HEK293 (cell line): ENCODE measurements at regions not wholly inside any gene's neighbourhood (a gene's known extent, or its start where the extent isn't known, plus 50 kb on each side); places are given as distances from the start of the nearest gene placed in this dataset.

ENCODE experiments used
- CTCF ChIA-PET: fragments of 350-600 bp; formaldehyde crosslinking; extraction: SDS; loops from one replicate; lab custom pipeline; 2021; ENCODE audit warnings: antibody characterized with exemption; lab: Yijun Ruan, JAX
- POLR2A ChIA-PET: fragments of 300-600 bp; formaldehyde crosslinking; extraction: SDS; loops from one replicate; lab custom pipeline; 2020; ENCODE audit warnings: antibody characterized with exemption, inconsistent platforms; lab: Yijun Ruan, JAX
- H3K27ac ChIP-seq: fragments of 200-500 bp; sonication (Bioruptor generic); 2 replicates; pipeline ENCODE4 v1.5.1; 2014; ENCODE audit warnings: low read depth, low read length, control low read depth, inconsistent platforms; ENCODE audit errors: extremely low read depth
- H3K36me3 ChIP-seq, 2 experiments: fragments of 200-500 bp in 1 of 2; sonication (Bioruptor generic) in 1 of 2; 1 replicate in 1 of 2; 2 replicates in 1 of 2; pipeline ENCODE4 v1.5.1; 2014 to 2017; ENCODE audit warnings: inconsistent platforms in 2 of 2, low read length in 2 of 2; ENCODE audit not compliant: control insufficient read depth in 2 of 2, insufficient read depth in 1 of 2
- H3K4me1 ChIP-seq: fragments of 200-500 bp; sonication (Bioruptor generic); 2 replicates; pipeline ENCODE4 v1.5.1; 2014; ENCODE audit warnings: mild to moderate bottlenecking, low read length, inconsistent platforms; ENCODE audit not compliant: control insufficient read depth, insufficient read depth
- H3K4me3 ChIP-seq: 2 replicates; pipeline ENCODE4 v1.5.1; 2011; ENCODE audit warnings: low read depth, mild to moderate bottlenecking, control low read depth, low read length, moderate library complexity
- H3K9me3 ChIP-seq: fragments of 200-500 bp; sonication (Bioruptor generic); 2 replicates; pipeline ENCODE4 v1.5.1; 2014; ENCODE audit warnings: low read depth, low read length, inconsistent platforms; ENCODE audit not compliant: control insufficient read depth, insufficient read depth
- BCL11B ChIP-seq: fragments of 450-650 bp; formaldehyde crosslinking; IDR thresholded peaks from 2 replicates; pipeline ENCODE4 v1.5.1; 2016; ENCODE audit warnings: low read depth, missing biosample characterization, missing genetic modification characterization
- EGR2 ChIP-seq: fragments of 450-650 bp; formaldehyde crosslinking; IDR thresholded peaks from 2 replicates; pipeline ENCODE4 v1.5.1; 2016; ENCODE audit warnings: low read depth, missing biosample characterization, missing genetic modification characterization
- KLF7 ChIP-seq: fragments of 450-650 bp; formaldehyde crosslinking; IDR thresholded peaks from 2 replicates; pipeline ENCODE4 v1.5.1; 2016; ENCODE audit warnings: missing biosample characterization, missing genetic modification characterization, borderline replicate concordance
- MEIS1 ChIP-seq: sonication (generic); formaldehyde crosslinking; IDR thresholded peaks from 2 replicates; pipeline ENCODE4 v1.8.1; 2022; ENCODE audit warnings: missing genetic modification reagents, mild to moderate bottlenecking, borderline replicate concordance
- MZF1 ChIP-seq: fragments of 450-650 bp; formaldehyde crosslinking; IDR thresholded peaks from 2 replicates; pipeline ENCODE4 v1.5.1; 2017; ENCODE audit warnings: missing biosample characterization, missing genetic modification characterization, borderline replicate concordance
- REST ChIP-seq: fragments of 450-650 bp; formaldehyde crosslinking; IDR thresholded peaks from 2 replicates; pipeline ENCODE4 v1.5.1; 2016; ENCODE audit warnings: missing biosample characterization, missing genetic modification characterization
- SCRT2 ChIP-seq: fragments of 450-650 bp; formaldehyde crosslinking; IDR thresholded peaks from 2 replicates; pipeline ENCODE4 v1.5.1; 2016; ENCODE audit warnings: missing biosample characterization, missing genetic modification characterization
- SP2 ChIP-seq: fragments of 450-650 bp; formaldehyde crosslinking; IDR thresholded peaks from 2 replicates; pipeline ENCODE4 v1.5.1; 2016; ENCODE audit warnings: missing biosample characterization, missing genetic modification characterization
- SP3 ChIP-seq: fragments of 450-650 bp; formaldehyde crosslinking; IDR thresholded peaks from 2 replicates; pipeline ENCODE4 v1.5.1; 2016; ENCODE audit warnings: missing biosample characterization, missing genetic modification characterization
- WT1 ChIP-seq: fragments of 450-650 bp; formaldehyde crosslinking; IDR thresholded peaks from 2 replicates; pipeline ENCODE4 v1.5.1; 2016; ENCODE audit warnings: missing biosample characterization, missing genetic modification characterization
- ZBTB10 ChIP-seq: fragments of 450-650 bp; formaldehyde crosslinking; IDR thresholded peaks from 2 replicates; pipeline ENCODE4 v1.5.1; 2016; ENCODE audit warnings: missing biosample characterization, missing genetic modification characterization
- ZIC2 ChIP-seq: fragments of 450-650 bp; formaldehyde crosslinking; IDR thresholded peaks from 2 replicates; pipeline ENCODE4 v1.5.1; 2016; ENCODE audit warnings: missing biosample characterization, missing genetic modification characterization
- ZNF112 ChIP-seq: fragments of 450-650 bp; formaldehyde crosslinking; IDR thresholded peaks from 2 replicates; pipeline ENCODE4 v1.5.0; 2017; ENCODE audit warnings: missing biosample characterization, missing genetic modification characterization
- ZNF114 ChIP-seq: fragments of 450-650 bp; formaldehyde crosslinking; IDR thresholded peaks from 2 replicates; pipeline ENCODE4 v1.5.0; 2017; ENCODE audit warnings: missing biosample characterization, missing genetic modification characterization
- ZNF155 ChIP-seq: fragments of 450-650 bp; formaldehyde crosslinking; IDR thresholded peaks from 2 replicates; pipeline ENCODE4 v1.5.1; 2016; ENCODE audit warnings: missing biosample characterization, missing genetic modification characterization
- ZNF362 ChIP-seq: fragments of 450-650 bp; formaldehyde crosslinking; IDR thresholded peaks from 2 replicates; pipeline ENCODE4 v1.5.1; 2016; ENCODE audit warnings: missing biosample characterization, missing genetic modification characterization
- ZNF391 ChIP-seq: fragments of 450-650 bp; formaldehyde crosslinking; IDR thresholded peaks from 2 replicates; pipeline ENCODE4 v1.5.1; 2016; ENCODE audit warnings: low read depth, missing biosample characterization, missing genetic modification characterization, borderline replicate concordance
- ZNF416 ChIP-seq: fragments of 450-650 bp; formaldehyde crosslinking; IDR thresholded peaks from 2 replicates; pipeline ENCODE4 v1.5.1; 2016; ENCODE audit warnings: missing biosample characterization, missing genetic modification characterization
- ZNF501 ChIP-seq: fragments of 450-650 bp; formaldehyde crosslinking; IDR thresholded peaks from 2 replicates; pipeline ENCODE4 v1.5.1; 2016; ENCODE audit warnings: missing biosample characterization, missing genetic modification characterization
- ZNF521 ChIP-seq: fragments of 450-650 bp; formaldehyde crosslinking; IDR thresholded peaks from 2 replicates; pipeline ENCODE4 v1.5.1; 2017; ENCODE audit warnings: missing biosample characterization, mild to moderate bottlenecking, missing genetic modification characterization
- ZNF561 ChIP-seq: fragments of 450-650 bp; IDR thresholded peaks from 2 replicates; pipeline ENCODE4 v1.5.1; 2018; ENCODE audit warnings: missing biosample characterization, missing genetic modification characterization, borderline replicate concordance
- ZNF571 ChIP-seq: fragments of 450-650 bp; formaldehyde crosslinking; IDR thresholded peaks from 2 replicates; pipeline ENCODE4 v1.5.0; 2017; ENCODE audit warnings: missing biosample characterization, missing genetic modification characterization
- ZNF677 ChIP-seq: fragments of 450-650 bp; IDR thresholded peaks from 2 replicates; pipeline ENCODE4 v1.5.0; 2018; ENCODE audit warnings: missing biosample characterization, mild to moderate bottlenecking, missing genetic modification characterization, moderate library complexity
- ZNF707 ChIP-seq: fragments of 450-650 bp; formaldehyde crosslinking; IDR thresholded peaks from 2 replicates; pipeline ENCODE4 v1.5.1; 2016; ENCODE audit warnings: missing biosample characterization, missing genetic modification characterization
- ZNF76 ChIP-seq: fragments of 450-650 bp; formaldehyde crosslinking; IDR thresholded peaks from 2 replicates; pipeline ENCODE4; 2016; ENCODE audit warnings: low read depth, missing biosample characterization, missing genetic modification characterization, borderline replicate concordance
- ZNF785 ChIP-seq: fragments of 450-650 bp; formaldehyde crosslinking; IDR thresholded peaks from 2 replicates; pipeline ENCODE4 v1.5.1; 2016; ENCODE audit warnings: missing biosample characterization, missing genetic modification characterization
- TF ChIP-seq, protein P1 (sequence below): fragments of 450-650 bp; formaldehyde crosslinking; IDR thresholded peaks from 2 replicates; pipeline ENCODE4 v1.5.1; 2016; ENCODE audit warnings: missing biosample characterization, missing genetic modification characterization, low read depth

GRCh38 chr3:137647179-137647578 is 116.9 kb upstream of the SOX14 start:
- H3K27ac ChIP-seq, result no peak overlapping the region
- no peaks in the 10 kb centered on the region for H3K4me1 ChIP-seq
- TF ChIP-seq EGR2 (tag by site-specific recombination) (no peak), ZNF501 (tag by site-specific recombination) (no peak), KLF7 (tag by site-specific recombination) (no peak), ZNF114 (tag by site-specific recombination) (no peak), ZNF785 (no peak), BCL11B (tag by site-specific recombination) (no peak), ZNF155 (no peak), ZNF521 (no peak), REST (tag by site-specific recombination) (no peak)
- TF ChIP-seq, protein P1, sequence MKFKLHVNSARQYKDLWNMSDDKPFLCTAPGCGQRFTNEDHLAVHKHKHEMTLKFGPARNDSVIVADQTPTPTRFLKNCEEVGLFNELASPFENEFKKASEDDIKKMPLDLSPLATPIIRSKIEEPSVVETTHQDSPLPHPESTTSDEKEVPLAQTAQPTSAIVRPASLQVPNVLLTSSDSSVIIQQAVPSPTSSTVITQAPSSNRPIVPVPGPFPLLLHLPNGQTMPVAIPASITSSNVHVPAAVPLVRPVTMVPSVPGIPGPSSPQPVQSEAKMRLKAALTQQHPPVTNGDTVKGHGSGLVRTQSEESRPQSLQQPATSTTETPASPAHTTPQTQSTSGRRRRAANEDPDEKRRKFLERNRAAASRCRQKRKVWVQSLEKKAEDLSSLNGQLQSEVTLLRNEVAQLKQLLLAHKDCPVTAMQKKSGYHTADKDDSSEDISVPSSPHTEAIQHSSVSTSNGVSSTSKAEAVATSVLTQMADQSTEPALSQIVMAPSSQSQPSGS, result no peak
- no peaks in the 10 kb centered on the region for H3K9me3 ChIP-seq
- H3K4me3 ChIP-seq, result no peak overlapping the region
- CTCF ChIA-PET, result no interaction called here
- POLR2A ChIA-PET, result no interaction called here
- H3K36me3 ChIP-seq, result no peaks in the 10 kb centered on the region

DNA sequence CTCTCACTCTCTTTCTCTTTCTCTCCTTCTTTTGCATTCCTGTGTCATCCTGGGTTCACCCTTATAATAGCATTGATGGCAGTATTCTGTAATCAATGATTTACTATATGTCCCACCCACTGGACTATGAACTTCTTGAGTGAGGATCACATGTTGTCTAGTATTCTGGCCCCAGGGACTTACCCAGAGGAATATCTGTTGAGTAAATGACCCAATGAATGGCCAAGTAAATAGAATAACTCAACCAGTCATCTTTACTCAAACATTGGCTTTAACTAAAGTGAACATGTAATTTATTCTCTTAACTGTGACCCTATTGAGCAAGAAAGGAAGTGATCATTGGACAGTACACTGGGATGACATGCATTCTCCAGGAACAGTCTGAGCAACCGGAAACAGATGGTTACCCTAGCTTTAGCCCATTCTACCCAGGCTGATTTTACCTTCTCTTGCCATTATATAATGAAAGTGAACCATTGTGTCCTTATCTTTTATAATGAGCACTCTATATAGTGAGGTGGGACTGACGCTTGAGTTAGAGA is 94.5 kb upstream of the SOX14 start:
- ChIA-PET CTCF (no interaction called here), POLR2A (no interaction called here)
- H3K4me3 ChIP-seq, result no peak overlapping the region
- H3K36me3 ChIP-seq, result no peaks in the 10 kb centered on the region
- no peaks in the 10 kb centered on the region for H3K9me3 ChIP-seq
- H3K27ac ChIP-seq, result no peak overlapping the region
- no peaks in the 10 kb centered on the region for H3K4me1 ChIP-seq
- no peak for TF ChIP-seq ZNF76 (tag by site-specific recombination)
- TF ChIP-seq ZNF677 (tag by site-specific recombination), result no peak
- TF ChIP-seq ZNF707 (tag by site-specific recombination), result no peak
- TF ChIP-seq ZNF391, result no peak
- no peak for TF ChIP-seq ZIC2 (tag by site-specific recombination)
- TF ChIP-seq MZF1, result no peak
- no peak for TF ChIP-seq MEIS1
- no peak for TF ChIP-seq ZNF362 (tag by site-specific recombination)
- no peak for TF ChIP-seq SCRT2 (tag by site-specific recombination)
- no peak for TF ChIP-seq ZNF112 (tag by site-specific recombination)
- TF ChIP-seq ZNF571 (tag by site-specific recombination), result no peak
- no peak for TF ChIP-seq ZNF416 (tag by site-specific recombination)
- TF ChIP-seq SP2 (tag by site-specific recombination), result no peak
- no peak for TF ChIP-seq SP3
- TF ChIP-seq ZNF561 (tag by site-specific recombination), result no peak
- TF ChIP-seq WT1 (tag by site-specific recombination), result no peak
- no peak for TF ChIP-seq ZBTB10 (tag by site-specific recombination)
